ENCODE measurements at regions not wholly inside any gene's neighbourhood (a gene's known extent, or its start where the extent isn't known, plus 50 kb on each side); places are given as distances from the start of the nearest gene placed in this dataset.

- ATAC-seq (no peak), DNase-seq (ENCODE audit: low read depth, low spot score) (no peak)
- H3K9me2 ChIP-seq (ENCODE audit: insufficient read depth) = no peaks in the 10 kb centered on the region
- no peaks in the 10 kb centered on the region for H3K36me3 ChIP-seq (ENCODE audit: control insufficient read depth in 1 of 2, insufficient read depth in 2 of 2, low read length in 2 of 2)
- TF ChIP-seq, protein P1, sequence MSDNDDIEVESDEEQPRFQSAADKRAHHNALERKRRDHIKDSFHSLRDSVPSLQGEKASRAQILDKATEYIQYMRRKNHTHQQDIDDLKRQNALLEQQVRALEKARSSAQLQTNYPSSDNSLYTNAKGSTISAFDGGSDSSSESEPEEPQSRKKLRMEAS (IDR thresholded peaks at IDR 0.05) = no peak
- no peak for TF ChIP-seq FOSL1 (IDR thresholded peaks at IDR 0.05; ENCODE audit: low read depth)
- TF ChIP-seq, protein P2, sequence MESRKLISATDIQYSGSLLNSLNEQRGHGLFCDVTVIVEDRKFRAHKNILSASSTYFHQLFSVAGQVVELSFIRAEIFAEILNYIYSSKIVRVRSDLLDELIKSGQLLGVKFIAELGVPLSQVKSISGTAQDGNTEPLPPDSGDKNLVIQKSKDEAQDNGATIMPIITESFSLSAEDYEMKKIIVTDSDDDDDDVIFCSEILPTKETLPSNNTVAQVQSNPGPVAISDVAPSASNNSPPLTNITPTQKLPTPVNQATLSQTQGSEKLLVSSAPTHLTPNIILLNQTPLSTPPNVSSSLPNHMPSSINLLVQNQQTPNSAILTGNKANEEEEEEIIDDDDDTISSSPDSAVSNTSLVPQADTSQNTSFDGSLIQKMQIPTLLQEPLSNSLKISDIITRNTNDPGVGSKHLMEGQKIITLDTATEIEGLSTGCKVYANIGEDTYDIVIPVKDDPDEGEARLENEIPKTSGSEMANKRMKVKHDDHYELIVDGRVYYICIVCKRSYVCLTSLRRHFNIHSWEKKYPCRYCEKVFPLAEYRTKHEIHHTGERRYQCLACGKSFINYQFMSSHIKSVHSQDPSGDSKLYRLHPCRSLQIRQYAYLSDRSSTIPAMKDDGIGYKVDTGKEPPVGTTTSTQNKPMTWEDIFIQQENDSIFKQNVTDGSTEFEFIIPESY (IDR thresholded peaks at IDR 0.05; ENCODE audit: extremely low read depth, insufficient replicate concordance, low read length) = no peak
- no peak for TF ChIP-seq CBX3 (IDR thresholded peaks at IDR 0.05; ENCODE audit: low read depth)
- no peak for TF ChIP-seq POLR2AphosphoS5 (IDR thresholded peaks at IDR 0.05; ENCODE audit: low read depth, low read length)
- TF ChIP-seq RAD21 (IDR thresholded peaks at IDR 0.05; ENCODE audit: low read depth) = no peak
- TF ChIP-seq YY1 (IDR thresholded peaks at IDR 0.05; ENCODE audit: extremely low read depth, insufficient replicate concordance, low read depth, low read length) = no peak
- TF ChIP-seq ZFX (IDR thresholded peaks at IDR 0.05) = no peak
- H2AFZ ChIP-seq (ENCODE audit: low read depth, low read length, poor library complexity, severe bottlenecking) = no peak overlapping the region
- 0 out of 2 replicates have a peak, but pooled peaks cover 4% of the 10 kb centered on the region for H3K27me3 ChIP-seq (ENCODE audit: insufficient read depth, low read length)
- RAD21 ChIA-PET (ENCODE audit: low non-redundant PET in 1 of 2, low total read pairs in 2 of 2, uncharacterized antibody in 2 of 2, unreplicated experiment in 2 of 2) = no interaction called here
- H3K9me3 ChIP-seq (ENCODE audit: control insufficient read depth in 1 of 2, insufficient read depth in 1 of 2, low read depth in 1 of 2, low read length in 2 of 2) = no peaks in the 10 kb centered on the region
- H4K20me1 ChIP-seq (ENCODE audit: insufficient read depth) = no peaks in the 10 kb centered on the region
- H3K27ac ChIP-seq (ENCODE audit: low read depth, low read length) = no peak overlapping the region
- no peak overlapping the region for H3K9ac ChIP-seq (ENCODE audit: low read length)
- no peaks in the 10 kb centered on the region for H3K79me2 ChIP-seq (ENCODE audit: insufficient read depth, low read length)
- H3K4me2 ChIP-seq (ENCODE audit: low read length) = no peak overlapping the region
- peaks cover 5 to 7% of the 10 kb centered on the region in 2 experiments; a peak in 3 of 4 replicates for H3K4me1 ChIP-seq (ENCODE audit: control insufficient read depth in 1 of 2, insufficient read depth in 2 of 2, low read length in 2 of 2)
- CTCF ChIA-PET = interaction anchor here (0.9 to 1.8 kb wide), 2 partner anchors 171 kb away, joined by 3 to 11 read pairs; no protein-coding TSS in a partner anchor
- no peak overlapping the region for H3K4me3 ChIP-seq (replicated peaks in 1 of 2; ENCODE audit: low read depth in 1 of 2, low read length in 2 of 2)
- BruUV-seq (replicated peaks) = no TSS peak
- intact Hi-C loops (cut with micrococcal nuclease) = no loop called here
- POLR2A ChIA-PET = no interaction called here
Observed at GRCh38 chr2:105515581-105516415, 116.9 kb upstream of the FHL2 start.

All from HCT116 (cell line).